HG03108 (cell line): ENCODE measurements at regions not wholly inside any gene's neighbourhood (a gene's known extent, or its start where the extent isn't known, plus 50 kb on each side); places are given as distances from the start of the nearest gene placed in this dataset.
"Not testable (repeated sequence)": the region's sequence is repeated elsewhere in the genome, so short reads cannot be mapped to it uniquely, and the experiment has no call there.

Experiments
- ATAC-seq: cut with Tn5 transposase; IDR thresholded peaks from one replicate; pipeline ENCODE4 v1.9.1; 2021; ENCODE audit warnings: moderate library complexity; ENCODE audit not compliant: unreplicated experiment

GRCh38 chr9:135173066-135173465 is 85.6 kb downstream of the OLFM1 start:
- no peak for ATAC-seq

- no peak for ATAC-seq
These were observed 86.8 kb downstream of the OLFM1 start for GRCh38 chr9:135174248-135174647.

- no peak for ATAC-seq
These were observed 87.5 kb downstream of the OLFM1 start for GRCh38 chr9:135174981-135175380.

- no peak for ATAC-seq
These were observed 88.8 kb downstream of the OLFM1 start for GRCh38 chr9:135176284-135176683.

GRCh38 chr9:135177562-135177961 is 90.1 kb downstream of the OLFM1 start:
- ATAC-seq = not testable (repeated sequence)

GRCh38 chr9:135178498-135178897 is 91.0 kb downstream of the OLFM1 start:
- no peak for ATAC-seq

- ATAC-seq = no peak
These were observed 91.6 kb downstream of the OLFM1 start for GRCh38 chr9:135179041-135179440.

GRCh38 chr9:135179976-135180375 is 92.5 kb downstream of the OLFM1 start:
- ATAC-seq = no peak

GRCh38 chr9:135180586-135180985 is 93.1 kb downstream of the OLFM1 start:
- no peak for ATAC-seq

GRCh38 chr9:135181336-135181735 is 93.9 kb downstream of the OLFM1 start:
- ATAC-seq = no peak

- ATAC-seq = not testable (repeated sequence)
These were observed 94.4 kb downstream of the OLFM1 start for GRCh38 chr9:135181841-135182240.

GRCh38 chr9:135183069-135183468 is 95.6 kb downstream of the OLFM1 start:
- no peak for ATAC-seq

GRCh38 chr9:135183528-135184180 is 96.2 kb downstream of the OLFM1 start:
- no peak for ATAC-seq

GRCh38 chr9:135184181-135185053 is 96.9 kb downstream of the OLFM1 start:
- ATAC-seq = no peak

- ATAC-seq = no peak
These were observed 97.6 kb downstream of the OLFM1 start for GRCh38 chr9:135185060-135185459.

- no peak for ATAC-seq
These were observed 99.0 kb downstream of the OLFM1 start for GRCh38 chr9:135186248-135187164.

GRCh38 chr9:135187365-135187764 is 99.9 kb downstream of the OLFM1 start:
- no peak for ATAC-seq

- no peak for ATAC-seq
These were observed 101.2 kb downstream of the OLFM1 start for GRCh38 chr9:135188681-135189151.

- ATAC-seq = no peak
These were observed 102.0 kb downstream of the OLFM1 start for GRCh38 chr9:135189497-135189896.

- no peak for ATAC-seq
These were observed 103.5 kb downstream of the OLFM1 start for GRCh38 chr9:135190789-135191577.
